CD4-positive, alpha-beta T cell (primary cell): ENCODE measurements at regions not wholly inside any gene's neighbourhood (a gene's known extent, or its start where the extent isn't known, plus 50 kb on each side); places are given as distances from the start of the nearest gene placed in this dataset.

ENCODE experiments used
- ATAC-seq: fragments of 200-7000 bp; cut with Tn5 transposase; one replicate; pipeline ENCODE4 v1.10.0; 2022; ENCODE audit warnings: mild to moderate bottlenecking; ENCODE audit not compliant: poor library complexity
- CTCF ChIA-PET: fragments of 350-600 bp; sonication (Branson Sonifier 250); formaldehyde crosslinking; loops from one replicate; lab custom pipeline; 2021; ENCODE audit warnings: antibody characterized with exemption, inconsistent platforms; lab: Charles Lee
- POLR2A ChIA-PET: fragments of 350-600 bp; sonication (Branson Sonifier 250); formaldehyde crosslinking; loops from one replicate; lab custom pipeline; 2021; ENCODE audit warnings: antibody characterized with exemption, inconsistent platforms; lab: Charles Lee
- DNase-seq, 14 experiments: peaks; one replicate each; pipeline ENCODE4 v3.0.0-alpha.2; 2013 to 2020; ENCODE audit warnings: mixed read lengths in 2 of 14
- H3K27ac ChIP-seq, 2 donors: one replicate each; pipeline versions ENCODE4 v1.5.1 to v1.7.0; 2013; ENCODE audit warnings: low read length in 2 of 2, low read depth in 1 of 2, mild to moderate bottlenecking in 1 of 2
- H3K27me3 ChIP-seq, 2 experiments: 1 replicate in 1 of 2; 2 replicates in 1 of 2; pipeline versions ENCODE4 v1.6.1 to v1.7.0; 2013; ENCODE audit warnings: low read length in 2 of 2, control low read depth in 1 of 2, mild to moderate bottlenecking in 1 of 2, moderate library complexity in 1 of 2; ENCODE audit not compliant: insufficient read depth in 2 of 2, control insufficient read depth in 1 of 2
- H3K36me3 ChIP-seq: one replicate; pipeline ENCODE4 v1.6.1; 2013; ENCODE audit warnings: low read length, control low read depth; ENCODE audit not compliant: insufficient read depth
- H3K4me1 ChIP-seq: one replicate; pipeline ENCODE4 v1.6.1; 2013; ENCODE audit warnings: low read length, control low read depth; ENCODE audit not compliant: insufficient read depth
- H3K4me3 ChIP-seq: one replicate; pipeline ENCODE4 v1.5.1; 2013; ENCODE audit warnings: mild to moderate bottlenecking, low read length, moderate library complexity
- H3K9me3 ChIP-seq, 2 experiments: 1 replicate in 1 of 2; 2 replicates in 1 of 2; pipeline versions ENCODE4 v1.6.1 to v1.7.0; 2013; ENCODE audit warnings: low read length in 2 of 2, mild to moderate bottlenecking in 2 of 2, control low read depth in 1 of 2, moderate library complexity in 1 of 2; ENCODE audit not compliant: control insufficient read depth in 1 of 2, insufficient read depth in 1 of 2
- H3K27ac Mint-ChIP-seq: one replicate; pipeline ENCODE4 v1.8.0; 2020; ENCODE audit warnings: mixed read lengths
- H3K27me3 Mint-ChIP-seq: one replicate; pipeline ENCODE4 v1.8.0; 2021; ENCODE audit warnings: mixed read lengths
- H3K36me3 Mint-ChIP-seq: one replicate; pipeline ENCODE4 v1.8.0; 2021; ENCODE audit warnings: low read depth, mixed read lengths
- H3K4me1 Mint-ChIP-seq: one replicate; pipeline ENCODE4 v1.8.0; 2021; ENCODE audit warnings: low read depth, mixed read lengths
- H3K4me3 Mint-ChIP-seq: one replicate; pipeline ENCODE4 v1.8.0; 2020; ENCODE audit warnings: mild to moderate bottlenecking, mixed read lengths
- H3K9me3 Mint-ChIP-seq: one replicate; pipeline ENCODE4 v1.8.0; 2020; ENCODE audit warnings: mixed read lengths
- CTCF ChIP-seq: fragments of 200-600 bp; IDR thresholded peaks from one replicate; pipeline ENCODE4 v1.8.0; 2022; ENCODE audit warnings: antibody characterized with exemption, mild to moderate bottlenecking
- intact Hi-C, 2 experiments: fragments of 100-400 bp; cut with DNase I in 1 of 2; cut with micrococcal nuclease in 1 of 2; formaldehyde crosslinking; loops; one replicate each; pipeline versions ENCODE4 v1.15.1 to v1.9.0; 2023 to 2025; cut with DNase I, micrococcal nuclease

- POLR2A ChIA-PET = no interaction called here
- Histone ChIP-seq H3K27ac (no peak overlapping the region), H3K27me3 (no peaks in the 10 kb centered on the region), H3K36me3 (no peaks in the 10 kb centered on the region), H3K4me1 (no peaks in the 10 kb centered on the region), H3K4me3 (no peak overlapping the region), H3K9me3 (peaks cover 0 to 11% of the 10 kb centered on the region in 2 experiments)
- CTCF ChIA-PET = no interaction called here
- H3K9me3 Mint-ChIP-seq = peaks cover 6% of the 10 kb centered on the region
- no peaks in the 10 kb centered on the region for H3K36me3 Mint-ChIP-seq
- TF ChIP-seq CTCF = no peak
- no peaks in the 10 kb centered on the region for H3K27me3 Mint-ChIP-seq
- no peaks in the 10 kb centered on the region for H3K4me1 Mint-ChIP-seq
- intact Hi-C loops = no loop called here
- no peak for DNase-seq
- no peak overlapping the region for H3K4me3 Mint-ChIP-seq
- no peak for ATAC-seq
- H3K27ac Mint-ChIP-seq = no peak overlapping the region
These were observed 402.9 kb upstream of the TYRP1 start for GRCh38 chr9:12290166-12290869.

- H3K27me3 Mint-ChIP-seq = no peaks in the 10 kb centered on the region
- TF ChIP-seq CTCF = no peak
- H3K36me3 Mint-ChIP-seq = no peaks in the 10 kb centered on the region
- Histone ChIP-seq H3K27me3 (no peaks in the 10 kb centered on the region), H3K27ac (no peak overlapping the region), H3K9me3 (no peaks in the 10 kb centered on the region), H3K36me3 (no peaks in the 10 kb centered on the region), H3K4me3 (no peak overlapping the region), H3K4me1 (no peaks in the 10 kb centered on the region)
- DNase-seq = no peak
- H3K4me1 Mint-ChIP-seq = no peaks in the 10 kb centered on the region
- H3K9me3 Mint-ChIP-seq = peaks cover 14% of the 10 kb centered on the region
- no peak overlapping the region for H3K27ac Mint-ChIP-seq
- ATAC-seq = no peak
- intact Hi-C loops = no loop called here
- no peak overlapping the region for H3K4me3 Mint-ChIP-seq
- ChIA-PET CTCF (no interaction called here), POLR2A (no interaction called here)
These were observed 388.0 kb upstream of the TYRP1 start for GRCh38 chr9:12305211-12305610.

DNA sequence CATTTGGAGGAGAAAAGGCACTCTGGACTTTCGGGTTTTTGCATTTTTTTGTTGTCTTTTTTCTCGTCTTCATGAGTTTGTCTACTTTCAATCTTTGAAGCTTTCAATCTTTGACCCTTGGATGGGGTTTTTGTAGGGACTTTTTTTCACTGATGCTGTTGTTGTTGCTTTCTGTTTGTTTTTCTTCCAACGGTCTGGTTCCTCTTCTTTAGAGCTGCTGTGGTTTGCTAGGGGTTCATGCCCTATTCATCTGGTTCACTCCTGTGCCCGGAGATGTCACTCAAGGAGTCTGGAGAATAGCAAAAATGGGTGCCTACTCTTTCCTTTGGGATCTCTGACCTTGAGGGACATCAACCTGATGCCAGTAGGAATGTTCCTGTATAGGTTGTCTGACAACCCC is 378.6 kb upstream of the TYRP1 start:
- Mint-ChIP-seq H3K4me3 (no peak overlapping the region), H3K9me3 (peaks cover 23% of the 10 kb centered on the region), H3K4me1 (no peaks in the 10 kb centered on the region), H3K27me3 (no peaks in the 10 kb centered on the region), H3K36me3 (no peaks in the 10 kb centered on the region), H3K27ac (no peak overlapping the region)
- ATAC-seq (no peak), DNase-seq (no peak)
- no peaks in the 10 kb centered on the region for H3K36me3 ChIP-seq
- intact Hi-C loops = no loop called here
- no peak overlapping the region for H3K4me3 ChIP-seq
- H3K4me1 ChIP-seq = no peaks in the 10 kb centered on the region
- POLR2A ChIA-PET = no interaction called here
- peaks cover 0 to 10% of the 10 kb centered on the region in 2 experiments for H3K9me3 ChIP-seq
- CTCF ChIA-PET = no interaction called here
- TF ChIP-seq CTCF = no peak
- no peaks in the 10 kb centered on the region for H3K27me3 ChIP-seq
- H3K27ac ChIP-seq = no peak overlapping the region
